Loucy (cell line): ENCODE measurements at regions not wholly inside any gene's neighbourhood (a gene's known extent, or its start where the extent isn't known, plus 50 kb on each side); places are given as distances from the start of the nearest gene placed in this dataset.

Experiments used
- H2AFZ ChIP-seq: fragments of 200-600 bp; sonication (generic); 2 replicates; pipeline ENCODE4 v1.6.0; 2016; ENCODE audit warnings: antibody characterized with exemption, mild to moderate bottlenecking, low read length, moderate library complexity
- H3F3A ChIP-seq: fragments of 200-600 bp; 2 replicates; pipeline ENCODE4 v1.6.0; 2016; ENCODE audit warnings: antibody characterized with exemption, low read depth, mild to moderate bottlenecking
- H3K27me3 ChIP-seq: fragments of 200-600 bp; sonication (generic); 2 replicates; pipeline ENCODE4 v1.6.1; 2014; ENCODE audit warnings: low read length, mild to moderate bottlenecking; ENCODE audit not compliant: insufficient read depth, poor library complexity, severe bottlenecking
- H3K36me3 ChIP-seq: fragments of 200-600 bp; sonication (generic); 2 replicates; pipeline ENCODE4 v1.6.1; 2016; ENCODE audit warnings: low read length; ENCODE audit not compliant: insufficient read depth
- H3K4me1 ChIP-seq: fragments of 200-600 bp; sonication (generic); 2 replicates; pipeline ENCODE4 v1.5.1; 2014; ENCODE audit warnings: low read length, mild to moderate bottlenecking; ENCODE audit not compliant: insufficient read depth, poor library complexity, severe bottlenecking
- H3K4me2 ChIP-seq: fragments of 200-600 bp; sonication (generic); 2 replicates; pipeline ENCODE4 v1.6.0; 2014; ENCODE audit warnings: antibody characterized with exemption, low read length, low read depth, mild to moderate bottlenecking; ENCODE audit not compliant: poor library complexity, severe bottlenecking
- H3K4me3 ChIP-seq: fragments of 200-600 bp; sonication (generic); 2 replicates; pipeline ENCODE4 v1.5.1; 2014; ENCODE audit warnings: low read length, mild to moderate bottlenecking, mixed read lengths; ENCODE audit not compliant: poor library complexity, severe bottlenecking
- H3K79me2 ChIP-seq: fragments of 200-600 bp; sonication (generic); 2 replicates; pipeline ENCODE4 v1.6.1; 2014; ENCODE audit warnings: low read length; ENCODE audit not compliant: insufficient read depth
- H3K9ac ChIP-seq: fragments of 200-600 bp; sonication (generic); 2 replicates; pipeline ENCODE4 v1.6.0; 2014; ENCODE audit warnings: mild to moderate bottlenecking, low read depth, low read length, moderate library complexity; ENCODE audit not compliant: poor library complexity, severe bottlenecking
- H3K9me2 ChIP-seq: fragments of 200-600 bp; sonication (generic); replicated peaks from 2 replicates; pipeline ENCODE4 v1.6.1; 2016; ENCODE audit warnings: low read depth, low read length, mixed read lengths
- H3K9me3 ChIP-seq: fragments of 200-600 bp; sonication (generic); 2 replicates; pipeline ENCODE4 v1.6.1; 2014; ENCODE audit warnings: mild to moderate bottlenecking, antibody characterized with exemption, low read length, low read depth; ENCODE audit not compliant: insufficient read depth
- H4K20me1 ChIP-seq: fragments of 200-600 bp; sonication (generic); 2 replicates; pipeline ENCODE4 v1.6.0; 2014; ENCODE audit warnings: antibody characterized with exemption, low read length, mild to moderate bottlenecking; ENCODE audit not compliant: insufficient read depth, poor library complexity, severe bottlenecking
- EZH2phosphoT487 ChIP-seq: fragments of 200-600 bp; IDR thresholded peaks from 2 replicates; pipeline ENCODE4 v1.6.1; 2018; ENCODE audit warnings: antibody characterized with exemption, mild to moderate bottlenecking, moderate library complexity, borderline replicate concordance
- TF ChIP-seq, protein P1 (sequence below): fragments of 200-600 bp; sonication (generic); conservative IDR thresholded peaks from 2 replicates; pipeline ENCODE4 v1.5.1; 2014; ENCODE audit warnings: mild to moderate bottlenecking, antibody characterized with exemption, low read length

DNA sequence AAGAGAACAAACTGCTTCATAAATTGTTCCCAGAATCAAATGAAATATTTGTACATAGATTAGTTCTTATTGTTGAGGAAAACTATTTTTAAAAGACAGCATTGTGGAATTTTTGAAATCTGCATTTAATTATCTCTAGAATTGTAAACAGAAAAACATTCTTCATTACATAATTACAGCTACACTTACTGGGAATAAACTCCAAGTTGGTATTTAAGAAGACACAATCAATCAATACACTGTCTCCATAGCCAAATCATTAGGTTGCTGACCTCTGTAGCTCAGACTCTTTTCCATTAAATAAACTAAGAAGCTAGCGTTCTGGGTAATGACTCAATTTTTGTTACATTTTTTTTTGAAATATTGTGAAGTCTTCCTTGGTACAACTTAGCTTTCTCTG, 70.2 kb upstream of the PIEZO2 start:
- Histone ChIP-seq H3K27me3 (no peaks in the 10 kb centered on the region), H3K4me2 (no peak overlapping the region), H3K9me3 (no peaks in the 10 kb centered on the region; the same call in 1 of the 2 replicates), H3K9ac (no peak overlapping the region), H3K4me1 (no peaks in the 10 kb centered on the region), H3F3A (no peaks in the 10 kb centered on the region), H3K4me3 (no peak overlapping the region), H4K20me1 (no peaks in the 10 kb centered on the region), H3K79me2 (no peaks in the 10 kb centered on the region), H2AFZ (no peak overlapping the region), H3K9me2 (no peaks in the 10 kb centered on the region), H3K36me3 (no peaks in the 10 kb centered on the region)
- no peak for TF ChIP-seq EZH2phosphoT487
- TF ChIP-seq, protein P1, sequence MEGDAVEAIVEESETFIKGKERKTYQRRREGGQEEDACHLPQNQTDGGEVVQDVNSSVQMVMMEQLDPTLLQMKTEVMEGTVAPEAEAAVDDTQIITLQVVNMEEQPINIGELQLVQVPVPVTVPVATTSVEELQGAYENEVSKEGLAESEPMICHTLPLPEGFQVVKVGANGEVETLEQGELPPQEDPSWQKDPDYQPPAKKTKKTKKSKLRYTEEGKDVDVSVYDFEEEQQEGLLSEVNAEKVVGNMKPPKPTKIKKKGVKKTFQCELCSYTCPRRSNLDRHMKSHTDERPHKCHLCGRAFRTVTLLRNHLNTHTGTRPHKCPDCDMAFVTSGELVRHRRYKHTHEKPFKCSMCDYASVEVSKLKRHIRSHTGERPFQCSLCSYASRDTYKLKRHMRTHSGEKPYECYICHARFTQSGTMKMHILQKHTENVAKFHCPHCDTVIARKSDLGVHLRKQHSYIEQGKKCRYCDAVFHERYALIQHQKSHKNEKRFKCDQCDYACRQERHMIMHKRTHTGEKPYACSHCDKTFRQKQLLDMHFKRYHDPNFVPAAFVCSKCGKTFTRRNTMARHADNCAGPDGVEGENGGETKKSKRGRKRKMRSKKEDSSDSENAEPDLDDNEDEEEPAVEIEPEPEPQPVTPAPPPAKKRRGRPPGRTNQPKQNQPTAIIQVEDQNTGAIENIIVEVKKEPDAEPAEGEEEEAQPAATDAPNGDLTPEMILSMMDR = no peak

DNA sequence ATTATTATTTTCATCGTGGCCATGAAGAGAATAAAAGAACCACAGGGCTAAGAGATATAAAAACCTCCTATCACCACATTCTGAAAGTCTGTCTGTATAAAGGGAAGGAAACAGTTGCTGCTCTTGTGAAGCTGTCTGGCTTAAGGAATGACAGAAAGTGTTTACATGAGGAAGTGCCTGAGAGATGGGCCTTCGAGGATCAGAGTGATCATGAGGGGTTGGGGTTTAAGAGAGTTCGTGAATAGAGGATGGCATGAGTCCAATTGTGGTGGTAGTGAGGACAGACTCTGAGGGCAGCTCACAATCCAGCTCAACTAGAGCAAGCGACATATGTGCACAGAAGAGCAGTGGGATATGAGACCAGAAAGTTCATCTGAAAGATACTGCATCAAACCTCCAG, 65.8 kb upstream of the PIEZO2 start:
- no peak overlapping the region for H3K4me3 ChIP-seq
- no peak overlapping the region for H2AFZ ChIP-seq
- H3K36me3 ChIP-seq = no peaks in the 10 kb centered on the region
- H4K20me1 ChIP-seq = no peaks in the 10 kb centered on the region
- H3F3A ChIP-seq = no peaks in the 10 kb centered on the region
- no peaks in the 10 kb centered on the region; the same call in 1 of the 2 replicates for H3K9me3 ChIP-seq
- no peak overlapping the region for H3K4me2 ChIP-seq
- H3K9ac ChIP-seq = no peak overlapping the region
- H3K4me1 ChIP-seq = no peaks in the 10 kb centered on the region
- no peaks in the 10 kb centered on the region for H3K79me2 ChIP-seq
- no peak for TF ChIP-seq EZH2phosphoT487
- TF ChIP-seq, protein P1 = no peak
- no peaks in the 10 kb centered on the region for H3K27me3 ChIP-seq
- no peaks in the 10 kb centered on the region for H3K9me2 ChIP-seq

DNA sequence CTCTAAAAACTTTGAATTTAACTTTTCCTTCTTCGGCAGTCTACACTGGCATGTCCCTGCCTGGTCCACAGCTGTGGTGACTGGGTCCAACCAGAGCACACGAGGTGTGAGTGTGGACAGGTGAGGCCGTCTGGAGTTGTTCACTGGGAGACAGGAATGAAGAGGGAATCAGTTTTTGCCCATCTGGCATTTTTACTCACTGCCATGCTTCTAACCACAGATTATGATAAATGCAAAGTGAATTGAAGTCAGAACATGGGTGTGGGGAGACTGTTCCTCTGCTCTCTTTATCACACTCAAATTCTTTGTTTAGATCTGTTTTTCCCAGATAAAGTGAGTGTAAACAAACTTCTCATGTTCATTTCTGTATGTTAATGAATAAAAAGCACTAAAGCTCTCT, 54.7 kb upstream of the PIEZO2 start:
- Histone ChIP-seq H3K36me3 (no peaks in the 10 kb centered on the region), H3K79me2 (no peaks in the 10 kb centered on the region), H3K9ac (no peak overlapping the region), H3K4me1 (no peaks in the 10 kb centered on the region), H3K27me3 (no peaks in the 10 kb centered on the region), H4K20me1 (no peaks in the 10 kb centered on the region), H3K4me2 (no peak overlapping the region), H2AFZ (no peak overlapping the region), H3K4me3 (no peak overlapping the region), H3F3A (no peaks in the 10 kb centered on the region), H3K9me2 (no peaks in the 10 kb centered on the region), H3K9me3 (no peaks in the 10 kb centered on the region)
- TF ChIP-seq, protein P1 = no peak
- no peak for TF ChIP-seq EZH2phosphoT487
